ENCODE measurements at regions not wholly inside any gene's neighbourhood (a gene's known extent, or its start where the extent isn't known, plus 50 kb on each side); places are given as distances from the start of the nearest gene placed in this dataset.
"Not testable (repeated sequence)": the region's sequence is repeated elsewhere in the genome, so short reads cannot be mapped to it uniquely, and the experiment has no call there.

DNA sequence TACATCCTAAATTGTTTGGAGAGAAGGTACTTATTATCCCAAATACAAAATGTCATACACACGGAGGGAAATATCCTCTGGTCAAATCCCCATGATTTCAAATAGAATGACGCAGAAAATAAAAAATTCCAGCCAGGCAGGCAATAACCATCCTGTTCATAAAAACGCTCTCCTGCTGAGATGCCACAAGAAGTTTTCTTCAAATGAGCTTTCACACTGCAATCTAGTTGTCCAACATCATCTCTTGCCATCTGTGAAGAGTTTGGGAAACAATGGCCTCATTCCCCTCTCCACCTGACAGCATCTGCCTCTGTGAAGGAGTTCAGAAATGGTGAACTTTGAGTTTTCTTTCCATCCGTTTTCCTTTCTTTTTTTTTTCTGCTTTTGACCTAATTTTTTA lies 83.3 kb upstream of the SLC30A5 start:
- no peaks in the 10 kb centered on the region for H3K4me1 Mint-ChIP-seq
- intact Hi-C loops (cut with DNase I, micrococcal nuclease) = no loop called here
- no peak for DNase-seq
- H3K27ac Mint-ChIP-seq = no peak overlapping the region
- ATAC-seq = no peak
- H3K4me3 Mint-ChIP-seq = no peak overlapping the region
- no peaks in the 10 kb centered on the region for H3K36me3 Mint-ChIP-seq (ENCODE audit: low read depth)
- no peaks in the 10 kb centered on the region for H3K9me3 Mint-ChIP-seq (ENCODE audit: low read depth)
- peaks cover 21% of the 10 kb centered on the region for H3K27me3 Mint-ChIP-seq
- CTCF ChIA-PET = interaction anchor here (0.8 kb wide), 1 partner anchor 266 kb away, joined by 3 read pairs; no protein-coding TSS in a partner anchor
- POLR2A ChIA-PET = no interaction called here

DNA sequence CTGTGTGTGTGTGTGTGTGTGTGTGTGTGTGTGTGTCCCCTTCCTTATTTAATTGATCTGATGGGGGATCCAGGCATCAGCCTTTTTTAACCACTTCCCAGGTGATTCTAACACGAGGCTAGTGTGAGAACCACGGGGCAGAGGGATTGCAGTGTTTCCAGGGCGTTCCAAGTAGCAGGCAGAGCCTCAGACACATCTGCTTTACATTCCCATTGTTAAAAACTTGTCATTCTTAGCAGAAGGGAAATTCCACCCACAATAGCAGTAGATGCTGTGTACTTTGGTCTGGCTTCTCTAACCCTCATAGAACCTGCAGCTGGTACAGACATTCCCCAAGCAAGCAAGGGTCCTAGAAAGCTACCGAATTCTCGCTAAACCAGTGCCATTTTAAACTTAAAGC lies 81.9 kb upstream of the SLC30A5 start:
- no peak for ATAC-seq
- Mint-ChIP-seq H3K4me3 (no peak overlapping the region), H3K9me3 (ENCODE audit: low read depth) (no peaks in the 10 kb centered on the region)

DNA sequence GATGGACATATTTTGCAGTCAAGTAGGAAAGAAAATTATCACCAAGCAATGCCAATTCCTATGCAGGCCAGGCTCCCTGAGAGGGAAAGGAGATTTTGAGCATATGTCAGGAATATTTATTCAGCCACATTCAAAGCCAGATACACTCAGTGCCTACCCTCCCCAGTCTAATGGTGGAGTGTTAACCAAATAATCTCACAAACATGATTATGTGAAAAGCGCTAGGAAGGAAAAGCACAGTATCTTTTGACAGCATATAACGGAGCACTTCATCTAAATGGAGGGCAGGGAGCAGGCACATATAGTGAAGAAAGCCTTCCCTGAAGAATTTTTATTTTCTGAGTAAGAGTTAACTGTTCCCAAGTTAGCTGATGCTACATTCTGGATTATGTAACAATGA lies 80.3 kb upstream of the SLC30A5 start:
- H3K4me1 Mint-ChIP-seq = no peaks in the 10 kb centered on the region
- DNase-seq = no peak
- peaks cover 11% of the 10 kb centered on the region for H3K27me3 Mint-ChIP-seq
- ATAC-seq = no peak
- no peaks in the 10 kb centered on the region for H3K36me3 Mint-ChIP-seq (ENCODE audit: low read depth)
- no peak overlapping the region for H3K27ac Mint-ChIP-seq
- CTCF ChIA-PET = interaction anchor here (1.8 kb wide), 1 partner anchor 9 kb away, joined by 4 read pairs; no protein-coding TSS in a partner anchor
- intact Hi-C loops (cut with DNase I, micrococcal nuclease) = no loop called here
- no peaks in the 10 kb centered on the region for H3K9me3 Mint-ChIP-seq (ENCODE audit: low read depth)
- no peak overlapping the region for H3K4me3 Mint-ChIP-seq
- POLR2A ChIA-PET = no interaction called here

More for the DNA sequence above, 81.9 kb upstream of the SLC30A5 start:
- Mint-ChIP-seq H3K4me1 (no peaks in the 10 kb centered on the region), H3K36me3 (ENCODE audit: low read depth) (no peaks in the 10 kb centered on the region), H3K27ac (no peak overlapping the region), H3K27me3 (peaks cover 19% of the 10 kb centered on the region)
- intact Hi-C loops (cut with DNase I, micrococcal nuclease) = no loop called here
- no peak for DNase-seq
- ChIA-PET POLR2A (interaction anchor here (0.7 kb wide), 1 partner anchor 10 kb away, joined by 3 read pairs; no protein-coding TSS in a partner anchor), CTCF (interaction anchor here (0.7 to 1.8 kb wide), 4 partner anchors 10 to 32 kb away, joined by 3 to 5 read pairs (median 4); no protein-coding TSS in a partner anchor)

DNA sequence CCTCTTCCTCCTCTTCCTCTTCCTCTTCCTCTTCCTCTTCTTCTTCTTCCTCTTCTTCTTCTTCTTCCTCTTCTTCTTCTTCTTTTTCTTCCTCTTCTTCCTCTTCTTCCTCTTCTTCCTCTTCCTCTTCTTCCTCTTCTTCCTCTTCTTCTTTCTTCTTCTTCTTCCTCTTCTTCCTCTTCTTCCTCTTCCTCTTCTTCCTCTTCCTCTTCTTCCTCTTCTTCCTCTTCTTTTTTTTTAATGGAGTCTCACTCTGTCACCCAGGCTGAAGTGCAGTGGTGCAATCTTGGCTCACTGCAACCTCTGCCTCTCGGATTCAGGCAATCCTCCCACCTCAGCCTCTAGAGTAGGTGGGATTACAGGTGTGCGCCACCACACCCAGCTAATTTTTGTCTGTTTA lies 79.8 kb upstream of the SLC30A5 start:
- H3K27me3 Mint-ChIP-seq = peaks cover 11% of the 10 kb centered on the region
- intact Hi-C loops (cut with DNase I, micrococcal nuclease); H3K4me3 Mint-ChIP-seq; POLR2A ChIA-PET; H3K27ac Mint-ChIP-seq; H3K36me3 Mint-ChIP-seq (ENCODE audit: low read depth); CTCF ChIA-PET; H3K9me3 Mint-ChIP-seq (ENCODE audit: low read depth); ATAC-seq; DNase-seq; H3K4me1 Mint-ChIP-seq: not testable (repeated sequence)

DNA sequence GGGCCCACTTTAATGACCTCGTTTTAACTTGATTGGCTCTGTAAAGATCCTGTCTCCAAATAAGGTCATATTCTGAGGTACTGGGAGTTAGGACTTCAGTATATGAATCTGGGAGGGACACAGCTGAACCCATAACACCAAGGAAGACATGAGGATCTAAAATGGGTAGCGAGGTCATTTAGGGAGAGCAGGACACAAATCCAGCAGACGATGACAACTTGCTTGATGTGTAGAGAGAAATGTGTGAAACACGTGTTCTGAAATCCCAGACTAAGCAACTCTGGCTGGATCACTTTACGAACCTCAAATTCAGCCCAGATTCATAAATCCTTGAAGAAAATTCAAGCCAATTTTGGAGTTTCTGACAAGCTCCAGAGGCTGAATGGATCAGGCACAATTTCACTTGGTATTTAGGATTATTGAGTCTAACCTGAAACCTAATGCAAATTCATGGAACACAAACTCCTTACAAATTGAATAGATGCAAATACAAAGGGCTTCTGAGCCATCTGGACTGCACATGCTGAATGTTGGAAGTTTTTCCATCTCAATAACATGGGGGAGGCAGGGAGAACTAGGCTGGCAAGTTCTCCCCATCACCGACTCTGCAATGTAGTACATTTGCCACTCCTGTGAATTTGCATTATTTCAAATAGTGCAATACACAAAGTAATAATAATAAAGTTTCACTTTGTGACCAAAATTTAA lies 74.0 kb upstream of the SLC30A5 start:
- H3K27ac Mint-ChIP-seq = no peak overlapping the region
- H3K4me3 Mint-ChIP-seq = no peak overlapping the region
- POLR2A ChIA-PET = no interaction called here
- no peaks in the 10 kb centered on the region for H3K9me3 Mint-ChIP-seq (ENCODE audit: low read depth)
- H3K27me3 Mint-ChIP-seq = peaks cover 10% of the 10 kb centered on the region
- H3K4me1 Mint-ChIP-seq = no peaks in the 10 kb centered on the region
- ATAC-seq (no peak), DNase-seq (no peak)
- intact Hi-C loops (cut with DNase I, micrococcal nuclease) = no loop called here
- H3K36me3 Mint-ChIP-seq (ENCODE audit: low read depth) = no peaks in the 10 kb centered on the region
- CTCF ChIA-PET = interaction anchor here (0.9 kb wide), 1 partner anchor 10 kb away, joined by 3 read pairs; no protein-coding TSS in a partner anchor

DNA sequence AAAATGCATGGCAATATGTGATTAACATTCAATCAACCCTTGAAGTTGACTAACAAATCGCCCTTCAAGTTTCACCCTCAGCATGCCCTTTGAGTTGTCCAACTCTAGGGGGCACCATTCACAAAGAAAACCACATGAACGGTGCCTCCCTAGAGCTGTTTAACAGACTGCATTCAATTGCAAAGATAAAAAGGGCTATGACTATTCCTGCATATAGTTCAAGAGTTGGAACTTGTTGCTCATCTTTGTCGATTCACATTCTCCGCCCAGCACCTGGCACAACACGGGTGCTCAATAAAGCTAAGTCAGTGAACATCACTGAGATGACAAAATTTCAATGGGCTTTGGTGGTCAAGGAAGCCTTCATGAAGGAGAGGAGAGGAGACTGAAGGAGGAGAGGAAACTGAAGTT lies 69.6 kb upstream of the SLC30A5 start:
- Mint-ChIP-seq H3K27me3 (peaks cover 7% of the 10 kb centered on the region), H3K4me3 (no peak overlapping the region), H3K36me3 (ENCODE audit: low read depth) (no peaks in the 10 kb centered on the region), H3K9me3 (ENCODE audit: low read depth) (no peaks in the 10 kb centered on the region), H3K4me1 (no peaks in the 10 kb centered on the region), H3K27ac (no peak overlapping the region)
- intact Hi-C loops (cut with DNase I, micrococcal nuclease) = no loop called here
- CTCF ChIA-PET = interaction anchor here (0.7 to 1.5 kb wide), 9 partner anchors 11 to 166 kb away, joined by 3 to 6 read pairs (median 3); no protein-coding TSS in a partner anchor
- POLR2A ChIA-PET = no interaction called here
- peak; percentile 35 for DNase-seq
- peak; percentile 90 for ATAC-seq

DNA sequence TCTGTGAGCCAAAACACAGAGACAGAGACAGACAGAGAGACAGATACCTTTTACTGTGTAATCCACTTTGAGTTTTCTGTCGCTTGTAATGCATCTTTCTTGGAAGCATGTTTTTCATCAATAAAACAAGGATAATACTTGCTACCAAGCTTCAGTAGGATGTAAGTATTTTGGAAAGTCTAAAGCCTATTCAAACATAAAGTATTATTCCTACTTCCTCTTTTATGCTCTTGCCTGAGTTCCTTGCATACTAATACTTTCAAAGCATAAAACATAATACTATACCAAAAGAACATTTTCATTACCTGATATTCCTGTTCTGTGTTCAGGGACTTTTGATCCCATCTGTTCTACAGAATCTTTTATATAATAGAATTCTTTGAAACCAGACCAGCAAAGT lies 64.5 kb upstream of the SLC30A5 start:
- Mint-ChIP-seq H3K36me3 (ENCODE audit: low read depth) (no peaks in the 10 kb centered on the region), H3K27me3 (peaks cover 5% of the 10 kb centered on the region), H3K27ac (no peak overlapping the region), H3K4me3 (no peak overlapping the region), H3K9me3 (ENCODE audit: low read depth) (no peaks in the 10 kb centered on the region), H3K4me1 (no peaks in the 10 kb centered on the region)
- DNase-seq (no peak), ATAC-seq (no peak)
- intact Hi-C loops (cut with DNase I, micrococcal nuclease) = no loop called here
- ChIA-PET CTCF (interaction anchor here (0.7 to 1.9 kb wide), 3 partner anchors 14 to 306 kb away, joined by 3 to 5 read pairs (median 3); no protein-coding TSS in a partner anchor), POLR2A (interaction anchor here (0.6 kb wide), 1 partner anchor 446 kb away, joined by 9 read pairs; no protein-coding TSS in a partner anchor)

DNA sequence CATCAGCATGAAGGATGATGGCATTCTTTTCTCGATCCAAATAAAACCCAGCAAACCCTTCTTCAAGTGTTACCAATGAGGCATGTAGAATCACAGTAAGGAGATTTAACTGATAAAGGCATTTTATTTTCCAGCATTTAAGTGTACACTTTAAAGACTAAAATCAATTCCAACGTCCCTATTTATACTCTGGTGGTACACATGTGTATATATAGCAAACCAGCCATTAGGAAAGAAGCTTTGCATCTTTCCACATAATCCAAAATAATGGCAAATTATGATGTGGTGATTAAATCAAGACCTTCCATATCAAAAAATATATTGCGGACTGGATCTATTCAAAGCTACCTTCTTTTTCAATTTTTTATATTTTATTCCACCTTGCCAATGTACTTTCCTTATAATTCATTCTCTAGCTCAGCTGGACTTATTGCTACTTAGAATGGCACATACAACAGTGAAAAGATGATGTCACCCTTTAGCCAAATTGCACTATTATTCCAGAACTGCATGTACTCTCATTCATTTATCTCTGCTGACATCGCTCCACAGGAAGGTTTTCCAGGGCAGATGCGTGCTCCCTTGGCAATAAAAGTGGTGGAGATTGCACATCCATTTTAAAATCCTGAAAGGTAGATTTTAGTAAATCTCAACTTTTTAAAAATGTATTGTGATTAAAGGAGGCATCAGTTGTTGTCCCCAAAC lies 63.3 kb upstream of the SLC30A5 start:
- ChIA-PET POLR2A (no interaction called here), CTCF (interaction anchor here (0.7 to 1.7 kb wide), 4 partner anchors 11 to 23 kb away, joined by 3 read pairs; no protein-coding TSS in a partner anchor)
- H3K9me3 Mint-ChIP-seq (ENCODE audit: low read depth) = no peaks in the 10 kb centered on the region
- H3K27me3 Mint-ChIP-seq = peaks cover 3% of the 10 kb centered on the region
- no peak overlapping the region for H3K4me3 Mint-ChIP-seq
- DNase-seq (no peak), ATAC-seq (no peak)
- no peak overlapping the region for H3K27ac Mint-ChIP-seq
- H3K4me1 Mint-ChIP-seq = no peaks in the 10 kb centered on the region
- H3K36me3 Mint-ChIP-seq (ENCODE audit: low read depth) = no peaks in the 10 kb centered on the region
- intact Hi-C loops (cut with DNase I, micrococcal nuclease) = no loop called here

DNA sequence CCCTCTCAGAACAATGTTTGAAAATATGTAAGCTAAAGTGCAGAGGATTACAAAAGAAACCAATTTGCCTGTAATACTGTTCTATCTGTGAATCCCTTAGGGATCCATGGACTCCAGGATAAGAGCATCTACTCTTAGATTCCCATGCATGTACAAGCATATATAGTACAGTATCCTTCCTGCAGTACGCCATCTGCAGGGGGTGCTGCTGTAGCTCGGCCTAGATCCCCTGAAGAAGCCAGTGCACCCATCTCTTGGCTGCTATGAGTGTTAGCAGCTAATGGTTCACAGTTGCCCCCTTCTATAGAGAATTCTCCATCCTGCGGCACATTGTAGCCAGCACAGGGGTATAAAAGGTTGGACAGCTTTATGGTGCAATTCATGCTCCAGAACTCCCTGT lies 61.8 kb upstream of the SLC30A5 start:
- Mint-ChIP-seq H3K27ac (no peak overlapping the region), H3K27me3 (peaks cover 3% of the 10 kb centered on the region), H3K4me3 (no peak overlapping the region), H3K4me1 (no peaks in the 10 kb centered on the region), H3K36me3 (ENCODE audit: low read depth) (no peaks in the 10 kb centered on the region), H3K9me3 (ENCODE audit: low read depth) (no peaks in the 10 kb centered on the region)
- intact Hi-C loops (cut with DNase I, micrococcal nuclease) = no loop called here
- ATAC-seq (peak; percentile 53), DNase-seq (peak; percentile 10)
- ChIA-PET CTCF (interaction anchor here (0.6 kb wide), 1 partner anchor 1786 kb away, joined by 3 read pairs; no protein-coding TSS in a partner anchor), POLR2A (no interaction called here)

DNA sequence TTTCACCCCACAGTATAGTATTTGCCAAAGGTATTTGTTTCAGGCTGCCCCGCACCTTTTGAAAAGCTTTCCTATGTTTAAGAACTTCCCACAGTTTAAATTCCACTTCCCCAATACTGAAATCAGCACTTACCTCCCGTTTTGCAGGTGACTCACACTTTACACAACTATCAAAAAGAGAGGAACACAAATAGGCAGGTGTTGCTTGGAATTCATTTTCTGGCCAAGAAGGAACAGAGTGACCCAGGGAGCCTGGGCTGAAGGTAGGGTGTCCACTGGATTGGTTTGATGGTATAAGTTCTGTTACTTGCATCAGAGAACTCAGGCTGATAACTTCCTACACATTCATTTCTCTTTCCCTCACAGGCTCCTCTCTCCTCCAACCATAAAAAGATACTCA lies 60.1 kb upstream of the SLC30A5 start:
- H3K4me3 Mint-ChIP-seq = no peak overlapping the region
- intact Hi-C loops (cut with DNase I, micrococcal nuclease) = no loop called here
- CTCF ChIA-PET = no interaction called here
- DNase-seq = no peak
- no peak overlapping the region for H3K27ac Mint-ChIP-seq
- no peaks in the 10 kb centered on the region for H3K4me1 Mint-ChIP-seq
- POLR2A ChIA-PET = no interaction called here
- no peak for ATAC-seq
- no peaks in the 10 kb centered on the region for H3K9me3 Mint-ChIP-seq (ENCODE audit: low read depth)
- peaks cover 3% of the 10 kb centered on the region for H3K27me3 Mint-ChIP-seq
- H3K36me3 Mint-ChIP-seq (ENCODE audit: low read depth) = no peaks in the 10 kb centered on the region

DNA sequence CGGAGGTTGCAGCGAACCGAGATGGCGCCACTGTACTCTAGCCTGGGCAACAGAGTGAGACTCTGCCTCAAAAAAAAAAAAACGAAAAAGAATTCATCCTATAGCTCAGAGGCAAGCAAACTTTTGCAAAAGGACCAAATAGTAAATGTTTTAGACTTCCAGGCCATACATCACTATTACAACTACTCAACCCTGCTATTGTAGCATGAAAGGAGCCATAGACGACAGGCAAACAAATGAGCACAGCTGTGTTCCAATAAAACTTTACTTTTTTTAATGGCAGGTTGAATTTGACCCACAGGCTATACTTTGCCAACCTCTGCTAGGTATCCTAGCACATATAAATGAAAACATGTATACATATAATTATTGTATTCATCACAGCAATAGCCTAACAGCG lies 58.9 kb upstream of the SLC30A5 start:
- H3K36me3 Mint-ChIP-seq (ENCODE audit: low read depth) = no peaks in the 10 kb centered on the region
- DNase-seq = no peak
- no peak overlapping the region for H3K27ac Mint-ChIP-seq
- no peak for ATAC-seq
- POLR2A ChIA-PET = no interaction called here
- no peak overlapping the region for H3K4me3 Mint-ChIP-seq
- no peaks in the 10 kb centered on the region for H3K9me3 Mint-ChIP-seq (ENCODE audit: low read depth)
- CTCF ChIA-PET = interaction anchor here (1.1 kb wide), 1 partner anchor 10 kb away, joined by 3 read pairs; no protein-coding TSS in a partner anchor
- no peaks in the 10 kb centered on the region for H3K4me1 Mint-ChIP-seq
- intact Hi-C loops (cut with DNase I, micrococcal nuclease) = no loop called here
- peaks cover 3% of the 10 kb centered on the region for H3K27me3 Mint-ChIP-seq

DNA sequence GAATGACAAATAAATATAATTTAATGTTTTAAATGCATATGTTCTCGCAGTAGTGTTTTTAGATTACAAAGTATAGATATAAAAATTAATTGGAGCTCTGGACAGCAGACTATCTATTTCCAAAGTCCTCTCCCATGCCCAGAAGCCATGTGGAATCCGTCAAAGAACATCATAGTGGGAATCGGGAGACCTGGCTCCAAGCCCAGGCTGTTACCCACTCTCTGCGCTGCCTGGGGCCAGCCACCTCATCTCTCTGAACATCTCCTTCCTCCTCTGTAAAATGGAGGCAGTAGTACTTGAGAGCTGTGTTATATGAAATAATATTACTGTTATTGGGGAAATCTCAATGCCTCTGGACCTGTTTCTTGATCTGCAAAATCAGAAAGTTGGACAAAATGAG lies 58.1 kb upstream of the SLC30A5 start:
- Mint-ChIP-seq H3K4me3 (no peak overlapping the region), H3K4me1 (no peaks in the 10 kb centered on the region), H3K27ac (no peak overlapping the region), H3K36me3 (ENCODE audit: low read depth) (no peaks in the 10 kb centered on the region), H3K9me3 (ENCODE audit: low read depth) (no peaks in the 10 kb centered on the region), H3K27me3 (peaks cover 3% of the 10 kb centered on the region)
- intact Hi-C loops (cut with DNase I, micrococcal nuclease) = no loop called here
- CTCF ChIA-PET = no interaction called here
- POLR2A ChIA-PET = no interaction called here
- ATAC-seq (no peak), DNase-seq (no peak)
